Body of pancreas (tissue), 4 donors: ENCODE measurements at regions not wholly inside any gene's neighbourhood (a gene's known extent, or its start where the extent isn't known, plus 50 kb on each side); places are given as distances from the start of the nearest gene placed in this dataset.

ENCODE experiments used
- ATAC-seq: fragments of 150-250 bp; one replicate; pipeline ENCODE4 v1.9.1; 2016
- DNase-seq, 4 donors: peaks; one replicate each; pipeline ENCODE4 v3.0.0-alpha.2; 2019
- H3K27ac ChIP-seq, 4 donors: fragments of 200-600 bp; sonication (generic); 1 replicate in 3 of 4; 2 replicates in 1 of 4; pipeline versions ENCODE4 v1.5.1 to v1.6.1; 2016 to 2019; ENCODE audit warnings: mild to moderate bottlenecking in 1 of 4, mixed read lengths in 1 of 4, moderate library complexity in 1 of 4
- H3K27me3 ChIP-seq, 2 donors: fragments of 200-600 bp; sonication (generic); one replicate each; pipeline ENCODE4 v1.6.0; 2016; ENCODE audit warnings: mild to moderate bottlenecking in 1 of 2
- H3K36me3 ChIP-seq, 2 donors: fragments of 200-600 bp; sonication (generic); replicated peaks in 1 of 2; 2 replicates each; pipeline ENCODE4 v1.5.1; 2016; ENCODE audit warnings: low read depth in 2 of 2; ENCODE audit not compliant: insufficient read depth in 1 of 2
- H3K4me1 ChIP-seq: fragments of 200-600 bp; sonication (generic); one replicate; pipeline ENCODE4 v1.6.0; 2016
- H3K4me3 ChIP-seq, 2 donors: fragments of 200-600 bp; sonication (generic); 1 replicate in 1 of 2; 2 replicates in 1 of 2; pipeline ENCODE4 v1.5.1; 2016 to 2019
- H3K9me3 ChIP-seq, 3 donors: fragments of 200-600 bp; sonication (generic); 1 replicate in 2 of 3; 2 replicates in 1 of 3; pipeline ENCODE4 v1.5.1; 2016
- CTCF ChIP-seq, 7 experiments: fragments of 450-650 bp in 4 of 7; fragments of 200-600 bp in 3 of 7; sonication (generic) in 3 of 7; IDR thresholded peaks; one replicate each; pipeline ENCODE4 v1.5.1; 2016 to 2019; ENCODE audit warnings: antibody characterized with exemption in 7 of 7
- POLR2A ChIP-seq, 3 donors: fragments of 450-650 bp; IDR thresholded peaks; one replicate each; pipeline ENCODE4 v1.6.1; 2016; ENCODE audit warnings: antibody characterized with exemption in 3 of 3, mild to moderate bottlenecking in 2 of 3
- WGBS, 2 donors: methylation state at CpG; one replicate each; pipeline ENCODE4 v1.1.5; 2017; 5-methylcytosine and 5-hydroxymethylcytosine counted together
- intact Hi-C: fragments of 100-400 bp; cut with DNase I; formaldehyde crosslinking; loops from one replicate; pipeline ENCODE4 v1.15.1; 2023

DNA sequence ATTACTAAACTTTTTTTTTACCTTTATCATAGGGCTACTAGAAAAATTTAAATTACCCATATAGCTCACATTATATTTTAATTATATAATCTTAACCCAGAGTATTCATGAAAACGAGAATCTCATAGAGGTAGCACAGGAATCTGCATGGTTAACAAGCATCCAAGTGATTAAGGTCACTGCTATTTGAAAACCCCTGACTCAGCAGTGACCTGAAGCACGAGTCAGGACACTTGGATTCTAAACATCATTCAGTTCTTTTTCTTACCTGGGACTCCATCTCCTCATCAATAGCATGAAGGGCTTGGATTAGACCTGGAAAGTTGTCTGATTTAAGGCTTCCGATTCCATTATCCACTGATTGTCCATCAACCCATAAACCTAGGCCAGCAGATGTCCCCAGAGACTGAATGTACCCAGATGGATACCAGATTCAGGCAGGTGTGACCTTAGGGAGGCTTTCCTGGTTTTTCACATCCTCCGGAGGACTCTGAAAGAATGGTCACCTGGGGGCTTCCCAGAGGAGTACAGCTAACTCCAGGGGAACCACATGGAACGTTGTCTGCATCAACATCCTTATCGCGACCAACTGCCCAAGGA, 174.3 kb downstream of the SETD4 start:
- intact Hi-C loops = no loop called here
- H3K9me3 ChIP-seq = no peaks in the 10 kb centered on the region
- H3K4me3 ChIP-seq = no peak overlapping the region
- TF ChIP-seq POLR2A (IDR thresholded peaks at IDR 0.05) (no peak), CTCF (IDR thresholded peaks at IDR 0.05) (peak in 1 of 7 experiments; percentile 18)
- WGBS, 2 donors = 83% methylated on average over 7 of the region's 7 CpGs
- peaks cover 19% of the 10 kb centered on the region for H3K4me1 ChIP-seq
- H3K27me3 ChIP-seq = no peaks in the 10 kb centered on the region
- H3K27ac ChIP-seq = no peak overlapping the region
- no peaks in the 10 kb centered on the region for H3K36me3 ChIP-seq
- ATAC-seq (no peak), DNase-seq (no peak)

- H3K27me3 ChIP-seq = no peaks in the 10 kb centered on the region
- peak; percentile 92 for ATAC-seq
- TF ChIP-seq POLR2A (IDR thresholded peaks at IDR 0.05) (no peak), CTCF (IDR thresholded peaks at IDR 0.05) (no peak)
- no peak overlapping the region for H3K4me3 ChIP-seq
- no peaks in the 10 kb centered on the region for H3K36me3 ChIP-seq
- no peaks in the 10 kb centered on the region for H3K9me3 ChIP-seq
- peaks cover 19% of the 10 kb centered on the region for H3K4me1 ChIP-seq
- 12 to 19% methylated on average over 10 of the region's 10 CpGs for WGBS, 2 donors
- peak overlapping the region in 3 of 4 donors; percentile 29 to 69 (median 43) for H3K27ac ChIP-seq
- intact Hi-C loops = no loop called here
- peak; percentile 20 to 65 (median 32) for DNase-seq
Observed at GRCh38 chr21:35882791-35883240, 177.5 kb downstream of the SETD4 start.

GRCh38 chr21:35873441-35873840, 186.9 kb downstream of the SETD4 start:
- ATAC-seq (no peak), DNase-seq (no peak)
- TF ChIP-seq POLR2A (IDR thresholded peaks at IDR 0.05) = no peak
- no peak for TF ChIP-seq CTCF (IDR thresholded peaks at IDR 0.05)
- H3K27ac ChIP-seq = no peak overlapping the region
- 38 to 46% methylated on average over 2 of the region's 2 CpGs for WGBS, 2 donors
- no peaks in the 10 kb centered on the region for H3K9me3 ChIP-seq
- peaks cover 17% of the 10 kb centered on the region for H3K4me1 ChIP-seq
- intact Hi-C loops = no loop called here
- no peak overlapping the region for H3K4me3 ChIP-seq
- H3K36me3 ChIP-seq = no peaks in the 10 kb centered on the region
- H3K27me3 ChIP-seq = no peaks in the 10 kb centered on the region

- Histone ChIP-seq H3K27me3 (no peaks in the 10 kb centered on the region), H3K4me1 (peaks cover 17% of the 10 kb centered on the region), H3K4me3 (no peak overlapping the region), H3K9me3 (no peaks in the 10 kb centered on the region), H3K36me3 (no peaks in the 10 kb centered on the region), H3K27ac (no peak overlapping the region)
- DNase-seq = no peak
- WGBS, 2 donors = 78 to 85% methylated on average over 2 of the region's 2 CpGs
- TF ChIP-seq CTCF (IDR thresholded peaks at IDR 0.05) (no peak), POLR2A (IDR thresholded peaks at IDR 0.05) (no peak)
- no peak for ATAC-seq
- intact Hi-C loops = no loop called here
Observed at GRCh38 chr21:35871906-35872305, 188.4 kb downstream of the SETD4 start.

- intact Hi-C loops = no loop called here
- DNase-seq (no peak), ATAC-seq (no peak)
- TF ChIP-seq CTCF (IDR thresholded peaks at IDR 0.05) (no peak), POLR2A (IDR thresholded peaks at IDR 0.05) (no peak)
- H3K9me3 ChIP-seq = no peaks in the 10 kb centered on the region
- peaks cover 9% of the 10 kb centered on the region for H3K4me1 ChIP-seq
- H3K36me3 ChIP-seq = no peaks in the 10 kb centered on the region
- H3K4me3 ChIP-seq = no peak overlapping the region
- no peaks in the 10 kb centered on the region for H3K27me3 ChIP-seq
- no peak overlapping the region for H3K27ac ChIP-seq
Observed at GRCh38 chr21:35868869-35869223, 191.5 kb downstream of the SETD4 start.
